Putamen (tissue), 1 donor: ENCODE measurements at regions not wholly inside any gene's neighbourhood (a gene's known extent, or its start where the extent isn't known, plus 50 kb on each side); places are given as distances from the start of the nearest gene placed in this dataset.
"Not testable (repeated sequence)": the region's sequence is repeated elsewhere in the genome, so short reads cannot be mapped to it uniquely, and the experiment has no call there.

Experiments used
- DNase-seq: peaks from one replicate; pipeline ENCODE4 v3.0.0-alpha.2; 2016; ENCODE audit warnings: low spot score

DNA sequence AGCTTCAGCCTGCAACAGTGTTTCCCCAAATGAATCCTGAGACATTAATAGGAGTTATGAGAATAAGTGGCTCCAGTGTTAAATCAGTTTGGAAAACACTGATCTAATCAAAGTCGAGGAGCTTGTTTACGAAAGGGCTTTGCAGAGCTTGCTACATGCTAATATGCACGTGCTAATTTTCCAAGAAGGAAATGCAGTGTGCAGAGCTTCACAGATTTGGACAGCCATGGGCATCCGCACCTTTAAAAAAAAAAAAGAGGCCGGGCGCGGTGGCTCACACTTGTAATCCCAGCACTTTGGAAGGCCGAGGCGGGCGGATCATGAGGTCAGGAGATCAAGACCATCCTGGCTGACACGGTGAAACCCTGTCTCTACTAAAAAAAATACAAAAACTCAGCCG, 79.7 kb upstream of the LMO2 start:
- DNase-seq: not testable (repeated sequence)

DNA sequence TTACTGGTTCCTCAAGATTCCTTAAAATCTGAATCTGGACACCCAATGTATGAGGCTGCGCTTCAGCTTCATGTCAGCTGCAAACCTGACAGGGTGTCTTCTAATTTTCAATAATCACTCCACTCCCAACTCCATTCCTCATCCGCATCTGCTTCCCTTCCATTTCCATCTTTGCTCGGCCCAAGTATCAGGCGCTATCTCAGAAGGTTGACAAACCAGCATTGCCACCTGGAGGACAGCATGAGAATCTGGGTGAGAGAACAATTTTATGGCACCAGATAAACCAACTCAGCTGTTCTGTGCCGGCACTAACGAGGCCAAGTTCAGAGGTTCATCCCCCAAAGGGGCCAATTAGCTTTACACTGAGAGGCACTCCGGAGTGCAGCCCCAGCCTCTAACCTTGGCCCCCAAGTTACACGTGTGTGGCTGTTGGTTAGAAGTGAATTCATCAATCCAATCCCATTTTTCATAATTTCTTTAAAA, 79.1 kb upstream of the LMO2 start:
- peak; percentile 61 for DNase-seq

DNA sequence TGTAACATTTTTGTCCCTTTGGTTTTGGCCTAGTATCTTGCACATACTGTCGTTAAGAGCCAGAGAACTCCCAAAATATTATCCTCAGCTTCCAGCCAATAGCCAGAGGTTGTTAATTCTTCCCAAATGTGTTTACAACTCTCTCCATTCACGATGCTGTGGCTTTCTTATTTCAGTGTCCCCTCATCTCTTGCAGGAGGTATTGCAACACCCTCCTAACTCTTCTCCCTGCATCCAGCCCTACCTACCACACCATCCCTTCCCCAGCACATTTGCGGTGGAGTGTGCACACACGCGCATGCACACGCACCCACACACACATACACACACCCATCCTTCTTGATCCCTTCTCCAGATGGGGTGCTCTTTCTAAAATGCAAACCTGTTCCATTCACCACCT, 75.6 kb upstream of the LMO2 start:
- DNase-seq: no peak

DNA sequence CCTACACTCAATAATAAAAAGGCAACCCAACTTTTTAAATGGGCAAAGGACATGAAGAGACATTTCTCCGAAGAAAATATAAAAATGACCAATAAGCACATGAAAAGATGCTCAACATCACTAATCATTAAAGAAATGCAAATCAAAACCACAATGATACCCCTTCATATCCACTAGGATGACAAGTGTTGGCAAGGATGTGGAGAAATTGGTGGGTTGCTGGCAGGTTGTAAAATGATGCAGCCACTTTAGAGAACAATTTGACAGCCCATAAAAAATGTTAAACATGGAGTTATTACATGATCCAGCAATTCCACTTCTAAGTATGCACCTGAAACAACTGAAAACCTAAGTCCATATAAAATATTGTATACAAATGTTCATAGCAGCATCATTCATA, 73.2 kb upstream of the LMO2 start:
- DNase-seq: no peak

DNA sequence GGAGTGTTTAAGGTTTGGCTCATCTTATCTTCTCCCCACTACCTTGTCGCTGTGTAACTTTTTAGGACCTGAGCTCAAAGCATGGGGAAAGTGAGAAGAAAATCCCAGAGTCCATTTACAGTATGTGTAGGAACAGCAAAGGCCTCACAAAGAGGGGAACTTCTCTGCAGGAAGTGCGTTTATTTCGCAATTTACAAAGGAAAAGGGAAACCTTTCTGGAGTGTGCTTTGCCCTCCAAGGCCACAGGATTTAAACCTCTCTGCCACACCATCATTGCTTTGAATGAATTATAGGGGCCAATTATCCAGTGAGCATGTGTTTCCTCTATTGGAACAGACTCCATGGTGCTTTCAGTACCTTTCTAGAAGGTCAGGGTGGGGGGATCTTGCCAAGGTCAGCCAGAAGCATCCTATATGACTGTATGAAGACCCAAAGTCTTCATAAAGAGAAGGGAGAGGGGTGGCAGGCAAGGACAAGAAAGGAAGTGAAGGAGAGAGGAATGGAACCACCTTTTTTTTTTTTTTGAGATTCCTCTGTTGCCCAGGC, 68.1 kb upstream of the LMO2 start:
- DNase-seq: no peak

DNA sequence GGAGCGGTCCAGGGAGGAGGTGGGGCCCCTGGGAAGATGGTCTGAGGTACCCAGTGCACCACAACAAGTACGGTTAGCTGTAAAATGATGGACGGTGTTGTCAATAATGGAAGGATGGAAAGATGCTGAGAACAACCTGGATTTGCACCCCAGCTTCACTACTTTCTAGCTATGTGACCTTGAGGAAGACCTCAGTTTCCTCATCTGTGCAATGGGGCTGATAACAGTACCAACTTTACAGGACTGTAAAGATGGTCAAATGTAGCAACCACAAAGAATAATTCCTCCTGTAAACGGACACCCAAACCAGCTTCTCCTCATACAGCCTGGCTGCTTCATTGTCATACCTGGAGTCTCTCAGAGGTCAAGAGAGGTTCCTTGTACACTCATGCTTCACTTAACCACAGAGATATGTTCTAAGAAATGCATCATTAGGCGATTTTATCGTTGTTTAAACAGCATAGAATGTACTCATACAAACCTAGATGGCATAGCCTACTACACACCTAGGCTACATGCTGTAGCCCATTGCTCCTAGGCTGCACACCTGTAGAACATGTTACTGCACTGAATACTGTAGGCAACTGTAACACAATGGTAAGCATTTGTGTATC, 65.5 kb upstream of the LMO2 start:
- no peak for DNase-seq

DNA sequence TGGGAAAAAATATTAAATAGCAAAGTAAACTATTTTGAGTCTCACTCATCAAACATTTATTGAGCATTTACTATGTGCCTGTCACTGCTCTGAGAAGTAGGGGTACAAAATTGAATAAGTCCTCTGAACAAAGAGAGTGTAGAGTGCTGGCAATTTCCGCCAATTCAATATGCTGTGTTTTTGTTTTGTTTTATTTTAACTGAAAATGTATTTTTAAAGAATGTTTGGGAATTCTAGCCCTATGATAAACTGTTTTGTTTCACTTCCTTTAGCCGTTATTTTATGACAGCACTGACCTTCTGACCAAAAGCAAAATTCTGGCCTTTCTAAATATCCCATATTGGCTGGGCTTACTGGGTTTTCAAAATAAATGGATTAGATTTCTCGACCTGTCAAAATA, 64.7 kb upstream of the LMO2 start:
- no peak for DNase-seq

DNA sequence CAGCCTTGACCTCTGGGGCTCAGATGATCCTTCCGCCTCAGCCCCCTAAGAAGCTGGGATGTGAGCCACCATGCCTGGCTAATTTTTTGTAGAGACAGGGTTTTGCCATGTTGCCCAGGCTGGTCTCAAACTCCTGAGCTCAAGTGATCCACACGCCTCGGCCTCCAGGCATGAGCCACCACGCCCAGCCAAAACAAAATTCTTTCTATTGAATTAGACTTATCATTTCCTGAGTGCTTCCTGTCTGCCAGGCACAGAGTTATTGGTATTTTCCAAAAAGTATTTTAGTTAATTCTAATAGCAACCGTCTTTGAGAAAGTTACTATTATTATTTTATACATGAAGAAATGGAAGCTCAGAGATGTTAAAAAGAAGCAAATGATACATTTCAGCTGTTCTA, 61.4 kb upstream of the LMO2 start:
- no peak for DNase-seq

DNA sequence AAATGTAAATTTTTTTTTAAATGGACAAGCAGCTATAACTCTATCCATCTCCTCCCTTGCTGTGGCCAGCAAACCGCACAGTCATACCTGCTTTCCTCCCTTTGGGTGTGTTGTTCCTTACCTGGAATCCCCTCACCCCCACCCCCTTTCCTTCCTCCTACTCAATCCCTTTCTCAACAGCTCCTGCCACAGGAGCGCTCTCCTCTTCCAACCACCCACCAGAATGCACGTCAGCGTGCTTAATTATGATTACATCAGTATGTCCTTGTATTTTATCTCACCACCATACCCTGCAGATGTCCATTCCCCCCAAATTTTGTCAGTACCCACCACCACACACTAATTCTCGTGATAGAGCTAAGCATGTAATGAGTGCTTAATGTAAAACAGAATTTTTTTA, 60.9 kb upstream of the LMO2 start:
- peak; percentile 60 for DNase-seq

DNA sequence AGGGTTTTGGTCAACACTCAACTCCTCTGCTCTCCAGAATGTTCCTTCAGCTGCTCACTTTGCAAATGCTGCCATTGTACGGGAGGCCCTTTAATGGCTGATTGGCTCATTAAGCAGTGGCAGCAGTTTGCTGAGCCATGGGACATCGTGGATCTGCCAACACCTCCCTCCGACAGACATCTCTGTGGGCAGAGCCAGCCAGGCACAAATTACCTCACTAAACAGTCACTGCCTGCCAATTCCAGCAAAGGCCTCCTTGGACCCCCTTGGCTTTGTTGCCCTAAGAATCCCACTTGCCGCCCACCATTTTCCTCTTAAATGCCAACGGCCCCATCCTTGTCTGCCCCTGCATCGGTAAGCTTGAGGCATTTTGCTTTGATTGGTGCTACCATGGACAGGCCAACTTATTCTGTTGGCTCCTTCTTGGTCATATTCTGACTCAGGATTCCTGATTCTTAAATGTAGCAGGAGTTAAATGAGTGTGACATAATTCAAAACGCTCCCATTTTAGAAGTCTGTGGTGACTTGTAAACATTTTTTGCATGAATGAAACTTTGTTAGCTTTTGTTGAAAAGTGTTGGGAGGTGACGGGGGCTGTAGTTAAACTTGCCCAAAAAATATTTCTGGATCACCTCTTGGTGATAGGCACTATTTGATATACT, 57.5 kb upstream of the LMO2 start:
- DNase-seq: no peak

DNA sequence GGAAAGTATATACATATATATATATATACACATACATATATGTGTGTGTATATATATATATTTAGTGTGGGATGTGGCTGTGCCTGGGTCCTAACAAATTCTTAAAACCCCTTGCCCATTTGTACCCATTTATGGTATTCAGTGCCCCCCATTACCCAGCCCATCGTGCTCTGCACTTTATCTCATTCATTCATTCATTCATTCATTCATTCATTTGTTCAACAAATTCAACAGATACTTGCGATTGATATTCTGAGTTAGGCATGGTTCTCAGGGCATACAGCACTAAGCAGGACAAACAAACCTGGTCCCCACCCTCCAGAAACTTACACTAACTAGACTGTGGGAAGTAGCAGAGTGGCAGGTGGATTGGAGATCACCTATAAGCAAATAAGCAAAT, 56.6 kb upstream of the LMO2 start:
- DNase-seq: no peak

DNA sequence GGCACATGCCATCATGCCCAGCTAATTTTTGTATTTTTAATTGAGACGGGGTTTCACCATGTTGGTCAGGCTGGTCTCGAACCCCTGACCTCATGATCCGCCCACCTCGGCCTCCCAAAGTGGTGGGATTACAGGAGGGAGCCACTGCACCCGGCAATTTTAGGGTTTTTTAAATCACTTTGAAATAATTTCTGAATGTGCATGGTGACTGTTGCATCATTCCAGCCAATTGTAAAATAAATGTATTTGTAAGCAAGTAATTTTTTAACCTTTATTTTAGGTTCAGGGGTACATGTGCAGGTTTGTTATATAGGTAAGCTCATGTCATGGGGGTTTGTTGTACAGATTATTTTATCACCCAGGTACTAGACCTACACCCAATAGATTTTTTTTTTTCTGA, 56.0 kb upstream of the LMO2 start:
- DNase-seq: not testable (repeated sequence)

DNA sequence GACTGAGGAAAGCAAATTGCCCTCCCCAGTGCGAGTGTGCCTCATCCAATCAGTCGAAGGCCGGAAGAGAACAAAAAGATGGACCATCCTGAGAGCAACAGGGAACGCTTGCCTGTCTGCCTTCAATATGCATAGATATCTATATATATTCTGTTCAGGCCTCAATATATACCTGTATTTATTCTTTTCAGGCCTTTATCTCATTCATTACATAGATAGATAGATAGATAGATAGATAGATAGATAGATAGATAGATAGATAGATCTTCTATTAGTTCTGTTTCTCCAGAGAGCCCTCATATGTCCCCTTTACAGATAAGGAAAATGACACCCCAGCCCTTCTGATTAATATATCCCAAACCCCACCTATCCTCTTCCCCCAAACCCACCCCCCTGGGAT, 55.1 kb upstream of the LMO2 start:
- DNase-seq: no peak

DNA sequence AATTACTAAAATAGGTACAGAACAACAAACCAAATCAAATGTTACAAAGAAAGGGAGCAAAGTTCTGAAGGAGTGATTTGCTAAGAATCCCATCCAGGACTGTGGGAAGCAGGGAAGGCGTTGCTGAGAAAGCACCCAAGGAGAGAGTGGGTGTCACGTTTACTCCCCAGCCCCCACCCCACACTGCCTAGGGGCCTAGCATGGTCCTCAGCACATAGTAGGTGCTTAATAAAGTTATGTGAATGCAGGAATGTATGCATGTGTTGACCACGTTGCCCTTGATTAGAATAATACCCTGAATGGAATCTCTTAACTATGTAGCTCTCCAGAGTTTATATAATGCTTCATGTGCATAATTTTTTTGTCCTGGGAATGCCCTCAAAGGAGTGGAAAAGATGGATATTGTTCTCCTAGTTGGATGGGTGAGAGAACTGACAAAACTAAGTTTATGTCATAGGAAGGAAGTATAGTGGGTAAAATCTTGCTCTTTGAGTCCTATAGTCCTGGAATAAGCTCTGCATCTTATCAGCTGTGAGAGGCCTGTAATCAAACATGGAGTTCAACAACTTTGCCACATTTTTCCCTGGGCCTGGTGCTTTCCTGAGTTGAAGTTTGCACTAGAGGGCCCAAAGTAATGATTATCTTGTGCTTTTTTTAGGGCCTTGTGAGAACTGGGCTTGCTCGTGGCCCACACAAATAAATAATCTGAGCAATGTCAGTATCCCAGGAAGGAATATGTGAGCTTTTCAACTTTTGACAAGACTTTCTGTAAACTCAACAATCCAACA, 53.8 kb upstream of the LMO2 start:
- DNase-seq: no peak

DNA sequence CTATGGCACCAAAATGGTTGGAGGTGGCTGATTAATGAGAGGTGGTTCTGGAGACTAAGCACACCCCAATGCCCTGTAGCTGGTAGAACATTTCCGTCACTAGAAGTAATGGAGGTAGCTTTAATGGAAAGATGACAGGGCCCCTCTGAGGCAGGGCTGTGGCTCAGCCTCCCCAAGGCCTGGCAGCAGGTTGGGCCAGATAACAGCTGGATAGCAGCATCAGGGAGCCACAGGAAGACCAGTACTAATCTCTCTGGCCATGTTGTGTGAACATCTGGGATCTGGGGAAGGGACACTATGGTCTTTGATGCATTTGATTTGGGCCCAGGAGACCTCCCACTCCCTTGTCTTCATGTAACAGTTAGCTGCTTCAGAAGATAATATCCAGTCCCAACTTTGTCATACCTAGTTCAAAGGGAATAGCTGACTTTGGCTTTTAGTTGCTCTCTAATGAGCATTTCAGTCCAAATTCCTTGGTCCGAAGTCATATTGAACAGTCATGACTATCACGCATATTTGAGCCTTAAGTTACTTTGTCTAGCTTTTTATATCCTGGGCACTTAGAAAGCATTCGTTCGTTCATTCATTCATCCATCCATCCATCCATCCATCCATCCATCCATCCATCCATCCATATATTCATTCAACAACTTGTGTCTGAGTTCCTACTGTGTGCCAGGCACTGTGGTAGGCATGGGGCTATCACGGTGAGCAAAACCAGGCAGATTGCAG, 53.0 kb upstream of the LMO2 start:
- no peak for DNase-seq

DNA sequence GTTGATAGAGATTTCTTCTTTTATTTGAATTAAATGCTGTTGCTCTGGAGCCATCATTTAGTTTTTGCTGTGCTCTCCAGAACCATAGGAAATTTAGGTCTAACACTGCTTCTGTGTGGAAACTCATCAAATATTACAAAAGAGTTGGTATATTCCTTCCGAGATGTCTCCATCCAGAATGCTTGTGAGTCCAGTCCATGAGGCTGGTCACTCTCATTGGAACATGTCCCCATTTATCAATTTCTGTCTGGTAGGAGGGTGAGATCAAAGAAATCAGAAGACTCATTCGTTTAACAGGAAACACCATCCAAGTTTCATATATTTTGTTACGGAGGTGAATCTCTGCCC, 52.4 kb upstream of the LMO2 start:
- no peak for DNase-seq

DNA sequence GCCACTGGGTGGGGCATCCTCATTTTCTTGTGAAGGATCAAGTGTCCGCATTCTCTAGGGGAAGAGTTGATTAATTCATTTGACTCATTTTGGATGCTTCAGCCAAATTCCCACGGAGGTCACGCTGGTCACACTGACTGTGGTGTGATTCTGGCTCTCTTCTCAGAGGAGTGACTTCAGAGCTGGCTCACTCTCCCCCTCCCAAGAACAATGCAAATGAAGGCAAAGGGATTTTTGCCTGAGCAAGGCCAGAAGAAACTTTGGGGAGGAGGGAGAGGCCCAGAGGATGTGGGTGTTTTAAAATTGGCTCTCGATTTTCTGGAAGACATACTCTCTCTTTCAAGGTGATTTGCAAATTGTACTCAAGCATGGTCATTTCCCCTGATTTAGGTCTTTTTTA, 51.1 kb upstream of the LMO2 start:
- DNase-seq: peak; percentile 17

DNA sequence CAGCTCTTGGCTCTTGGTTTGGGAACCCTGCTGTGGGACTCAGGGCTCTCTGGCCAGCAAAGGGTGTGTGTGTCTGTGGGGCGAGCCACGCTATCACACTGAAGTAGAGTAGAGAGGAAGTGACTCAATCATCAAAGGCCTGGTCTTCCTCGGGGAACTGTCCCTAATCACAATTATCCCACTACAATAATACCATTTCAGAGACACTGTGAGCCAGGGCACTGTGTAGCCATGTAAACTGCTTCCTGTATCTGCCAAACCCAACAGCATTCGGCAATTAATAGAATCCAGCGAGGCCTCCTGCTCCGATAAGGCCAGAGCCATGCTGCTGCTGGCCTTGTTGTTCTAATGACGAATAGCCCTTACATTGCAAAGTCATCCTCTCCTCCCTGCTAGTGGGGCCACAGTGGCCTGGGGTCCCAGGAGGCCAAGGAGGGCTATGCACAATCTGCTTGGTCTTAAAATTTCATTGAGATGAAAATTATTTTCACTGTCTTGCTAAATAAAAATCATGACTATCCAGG, 49.8 kb upstream of the LMO2 start:
- DNase-seq: no peak
